H1 (cell line): ENCODE measurements at regions not wholly inside any gene's neighbourhood (a gene's known extent, or its start where the extent isn't known, plus 50 kb on each side); places are given as distances from the start of the nearest gene placed in this dataset.

Source experiments
- CTCF ChIA-PET: fragments of 300-600 bp; sonication (Branson Sonifier 250); formaldehyde crosslinking; loops from one replicate; lab custom pipeline; 2021; ENCODE audit not compliant: partially characterized antibody; lab: Charles Lee
- POLR2A ChIA-PET: fragments of 300-600 bp; sonication (Branson Sonifier 250); formaldehyde crosslinking; loops from one replicate; lab custom pipeline; 2021; ENCODE audit warnings: inconsistent platforms; ENCODE audit not compliant: partially characterized antibody; lab: Charles Lee
- DNase-seq, 2 experiments: peaks; one replicate each; pipeline versions ENCODE4 v3.0.0 to v3.0.0-alpha.2; 2010 to 2022; ENCODE audit warnings: low spot score in 2 of 2, low read depth in 1 of 2, mixed read lengths in 1 of 2
- FAIRE-seq: peaks from 2 replicates; lab custom pipeline; 2011; peaks lifted over from hg19 to GRCh38; lab: Jason Lieb, UNC
- H2AFZ ChIP-seq: 2 replicates; pipeline ENCODE4 v1.8.1; 2012; ENCODE audit warnings: low read length, inconsistent platforms
- H2AK5ac ChIP-seq: 2 replicates; pipeline ENCODE4 v1.6.1; 2013; ENCODE audit warnings: low read depth, low read length
- H2BK120ac ChIP-seq: replicated peaks from 2 replicates; pipeline ENCODE3; 2013; ENCODE audit warnings: low read depth, low read length, inconsistent platforms
- H2BK12ac ChIP-seq: 2 replicates; pipeline ENCODE4 v1.6.1; 2013; ENCODE audit warnings: low read depth, low read length
- H2BK15ac ChIP-seq: 2 replicates; pipeline ENCODE4 v1.6.1; 2013; ENCODE audit warnings: low read length
- H2BK20ac ChIP-seq: 2 replicates; pipeline ENCODE4 v1.6.1; 2013; ENCODE audit warnings: low read length
- H2BK5ac ChIP-seq: 2 replicates; pipeline ENCODE4 v1.6.1; 2013; ENCODE audit warnings: low read depth, low read length
- H3K14ac ChIP-seq: 2 replicates; pipeline ENCODE4 v1.6.1; 2013; ENCODE audit warnings: inconsistent platforms; ENCODE audit not compliant: insufficient read length
- H3K18ac ChIP-seq: 2 replicates; pipeline ENCODE4 v1.6.1; 2013; ENCODE audit warnings: low read length; ENCODE audit errors: extremely low read depth
- H3K23ac ChIP-seq: 2 replicates; pipeline ENCODE4 v1.6.1; 2013; ENCODE audit warnings: inconsistent platforms; ENCODE audit not compliant: insufficient read length
- H3K23me2 ChIP-seq: 2 replicates; pipeline ENCODE4 v1.6.1; 2013; ENCODE audit warnings: low read depth, low read length
- H3K27ac ChIP-seq: 2 replicates; pipeline ENCODE4 v1.6.1; 2011; ENCODE audit warnings: low read depth, low read length, inconsistent platforms
- H3K27me3 ChIP-seq, 4 experiments: replicated peaks in 1 of 4; 1 replicate in 1 of 4; 2 replicates in 3 of 4; pipeline versions ENCODE4 v1.6.1 to v1.8.1; 2011 to 2013; ENCODE audit warnings: low read length in 3 of 4, mild to moderate bottlenecking in 3 of 4, inconsistent platforms in 2 of 4, mixed read lengths in 2 of 4, moderate library complexity in 1 of 4; ENCODE audit not compliant: control insufficient read depth in 3 of 4, insufficient read depth in 3 of 4; ENCODE audit errors: extremely low read depth in 1 of 4
- H3K36me3 ChIP-seq, 4 experiments: 2 replicates each; pipeline versions ENCODE4 v1.6.1 to v1.8.1; 2011 to 2013; ENCODE audit warnings: mild to moderate bottlenecking in 4 of 4, low read length in 3 of 4, moderate library complexity in 2 of 4, control low read depth in 1 of 4, inconsistent platforms in 1 of 4; ENCODE audit not compliant: insufficient read depth in 4 of 4, control insufficient read depth in 2 of 4
- H3K4ac ChIP-seq: replicated peaks from 2 replicates; pipeline ENCODE3; 2013; ENCODE audit warnings: low read length, low read depth, mixed read lengths, inconsistent platforms; ENCODE audit not compliant: insufficient read length
- H3K4me1 ChIP-seq, 4 experiments: replicated peaks in 1 of 4; 1 replicate in 1 of 4; 2 replicates in 3 of 4; pipeline versions ENCODE4 v1.6.1 to v1.8.1; 2011 to 2013; ENCODE audit warnings: low read length in 3 of 4, inconsistent platforms in 2 of 4, mixed read lengths in 1 of 4; ENCODE audit not compliant: insufficient read depth in 4 of 4, control insufficient read depth in 3 of 4
- H3K4me2 ChIP-seq, 2 experiments: 2 replicates each; pipeline versions ENCODE4 v1.6.1 to v1.8.1; 2011 to 2013; ENCODE audit warnings: low read depth in 2 of 2, low read length in 2 of 2, control low read depth in 1 of 2, inconsistent platforms in 1 of 2, mild to moderate bottlenecking in 1 of 2; ENCODE audit not compliant: insufficient read depth in 1 of 2
- H3K4me3 ChIP-seq, 4 experiments: fragments of 200-600, 300-600 bp in 1 of 4; sonication (generic), shearing (Covaris generic), sonication (Bioruptor Twin) in 1 of 4; 2 replicates each; pipeline versions ENCODE4 v1.5.1 to v1.8.1; 2011 to 2016; ENCODE audit warnings: low read length in 4 of 4, low read depth in 3 of 4, control low read depth in 2 of 4, inconsistent platforms in 2 of 4, mild to moderate bottlenecking in 2 of 4, mixed read lengths in 1 of 4, moderate library complexity in 1 of 4; ENCODE audit not compliant: insufficient read depth in 2 of 4; ENCODE audit errors: extremely low read depth in 1 of 4
- H3K56ac ChIP-seq: replicated peaks from 2 replicates; pipeline ENCODE3; 2013; ENCODE audit warnings: low read depth, mild to moderate bottlenecking, mixed read lengths, low read length, inconsistent platforms; ENCODE audit not compliant: insufficient read length
- H3K79me1 ChIP-seq: 2 replicates; pipeline ENCODE4 v1.6.1; 2013; ENCODE audit warnings: low read depth, low read length, control low read depth
- H3K79me2 ChIP-seq, 2 experiments: 2 replicates each; pipeline versions ENCODE4 v1.6.1 to v1.8.1; 2012 to 2013; ENCODE audit warnings: low read length in 2 of 2, mild to moderate bottlenecking in 2 of 2, inconsistent platforms in 1 of 2; ENCODE audit not compliant: insufficient read depth in 2 of 2, control insufficient read depth in 1 of 2
- H3K9ac ChIP-seq, 4 experiments: replicated peaks in 1 of 4; 1 replicate in 1 of 4; 2 replicates in 3 of 4; pipeline versions ENCODE4 v1.6.1 to v1.8.1; 2011 to 2013; ENCODE audit warnings: low read depth in 3 of 4, low read length in 3 of 4, control low read depth in 2 of 4, mild to moderate bottlenecking in 2 of 4, moderate library complexity in 2 of 4, inconsistent platforms in 1 of 4; ENCODE audit errors: extremely low read depth in 1 of 4
- H3K9me3 ChIP-seq, 2 experiments: 2 replicates each; pipeline versions ENCODE4 v1.6.1 to v1.8.1; 2012 to 2013; ENCODE audit warnings: mild to moderate bottlenecking in 2 of 2, moderate library complexity in 2 of 2, control low read depth in 1 of 2, inconsistent platforms in 1 of 2, low read depth in 1 of 2, low read length in 1 of 2, mixed read lengths in 1 of 2; ENCODE audit not compliant: insufficient read depth in 2 of 2
- H4K20me1 ChIP-seq, 2 experiments: replicated peaks in 1 of 2; 2 replicates each; pipeline versions ENCODE3 to v1.8.1; 2011 to 2013; ENCODE audit warnings: inconsistent platforms in 2 of 2, low read length in 2 of 2, mild to moderate bottlenecking in 1 of 2; ENCODE audit not compliant: insufficient read depth in 2 of 2, control insufficient read depth in 1 of 2
- H4K5ac ChIP-seq: 2 replicates; pipeline ENCODE4 v1.6.1; 2013; ENCODE audit warnings: low read length, low read depth, mixed read lengths, inconsistent platforms; ENCODE audit not compliant: insufficient read length
- H4K8ac ChIP-seq: 2 replicates; pipeline ENCODE4 v1.8.0; 2013; ENCODE audit warnings: mild to moderate bottlenecking, moderate library complexity, low read length, inconsistent platforms; ENCODE audit not compliant: insufficient read depth; ENCODE audit errors: extremely low read depth
- H4K91ac ChIP-seq: replicated peaks from 2 replicates; pipeline ENCODE3; 2013; ENCODE audit warnings: low read length, mixed read lengths, inconsistent platforms; ENCODE audit not compliant: insufficient read length
- EZH2 ChIP-seq: fragments of 200-600 bp; sonication (generic); IDR thresholded peaks from 2 replicates; pipeline ENCODE4 v1.7.1; 2012; ENCODE audit warnings: low read depth, mild to moderate bottlenecking, moderate library complexity, low read length, inconsistent platforms; ENCODE audit not compliant: severe bottlenecking
- FOSL1 ChIP-seq: IDR thresholded peaks from 2 replicates; pipeline ENCODE4 v1.6.1; 2011; ENCODE audit warnings: mild to moderate bottlenecking, low read depth, low read length, moderate library complexity; ENCODE audit not compliant: insufficient read depth
- HDAC6 ChIP-seq: IDR thresholded peaks from one replicate; pipeline ENCODE4 v1.7.1; 2012; ENCODE audit warnings: low read depth, mild to moderate bottlenecking, inconsistent platforms, low read length, moderate library complexity
- MAFK ChIP-seq: IDR thresholded peaks from 2 replicates; pipeline ENCODE4 v1.6.1; 2012; ENCODE audit warnings: low read depth, mild to moderate bottlenecking, improper control_type of control experiment, low read length
- SIN3A ChIP-seq, 2 experiments: IDR thresholded peaks in 1 of 2; conservative IDR thresholded peaks in 1 of 2; 2 replicates each; pipeline ENCODE4 v1.6.1; 2011 to 2012; ENCODE audit warnings: low read length in 2 of 2, improper control_type of control experiment in 1 of 2, low read depth in 1 of 2, mild to moderate bottlenecking in 1 of 2
- SIX5 ChIP-seq: IDR thresholded peaks from 2 replicates; pipeline ENCODE4 v1.6.1; 2011; ENCODE audit warnings: mild to moderate bottlenecking, low read depth, low read length
- WGBS, 2 experiments: shearing (Covaris generic) in 1 of 2; methylation state at CpG; one replicate each; pipeline versions ENCODE4 v1.1.6 to v1.1.7; 2013 to 2015; ENCODE audit warnings: low lambda C conversion rate in 2 of 2, mixed read lengths in 2 of 2, inconsistent platforms in 1 of 2, low coverage in 1 of 2, missing lambda C conversion rate in 1 of 2; ENCODE audit not compliant: insufficient replicate concordance in 2 of 2, insufficient coverage in 1 of 2, insufficient read length in 1 of 2; ENCODE audit errors: extremely low coverage in 1 of 2, missing lambda C conversion rate in 1 of 2; 5-methylcytosine and 5-hydroxymethylcytosine counted together

DNA sequence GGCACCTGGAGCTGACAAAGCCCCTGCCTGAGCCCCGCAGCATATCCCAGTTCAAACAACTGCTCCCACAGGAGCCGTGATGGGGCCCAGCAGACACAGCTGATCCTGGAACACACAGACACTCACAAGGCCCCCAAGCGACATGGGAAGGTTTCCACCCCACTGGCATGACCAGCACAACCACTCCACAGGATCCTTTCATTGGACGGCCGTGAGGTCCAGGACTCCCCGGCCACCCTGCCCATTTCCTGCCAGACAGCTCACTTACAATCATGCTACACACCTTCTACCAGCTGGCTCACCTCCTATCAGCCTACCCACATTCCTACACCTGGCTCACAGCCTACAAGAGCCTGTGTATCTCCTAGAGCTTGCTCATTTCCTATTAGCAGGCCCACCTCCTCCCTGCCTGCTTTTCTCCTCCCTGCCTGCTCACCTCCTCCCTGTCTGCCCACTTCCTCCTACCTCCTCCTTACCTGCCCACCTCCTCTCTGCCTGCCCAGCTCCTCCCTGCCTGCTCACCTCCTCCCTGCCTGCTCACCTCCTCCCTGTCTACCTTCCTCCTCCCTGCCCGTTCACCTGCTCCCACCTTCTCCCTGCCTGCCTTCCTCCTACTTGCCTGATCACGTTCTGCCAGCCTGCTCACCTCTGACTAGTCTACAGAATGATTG is 73.9 kb downstream of the MATN1 start:
- Histone ChIP-seq H3K4me1 (peaks cover 0 to 6% (median 4%) of the 10 kb centered on the region in 4 experiments; a peak in 5 of 7 replicates), H3K27ac (no peak overlapping the region), H2AFZ (no peak overlapping the region), H3K18ac (no peak overlapping the region), H3K4me2 (no peak overlapping the region), H2AK5ac (no peak overlapping the region), H4K5ac (no peak overlapping the region), H3K36me3 (no peaks in the 10 kb centered on the region), H4K91ac (no peak overlapping the region), H2BK5ac (peak overlapping the region; percentile 75; the same call in 1 of the 2 replicates), H4K20me1 (no peaks in the 10 kb centered on the region), H3K4ac (no peak overlapping the region), H3K14ac (no peak overlapping the region), H3K79me2 (no peaks in the 10 kb centered on the region), H2BK12ac (peak overlapping the region; percentile 84; the same call in 1 of the 2 replicates), H3K4me3 (no peak overlapping the region), H4K8ac (no peak overlapping the region), H3K23ac (no peak overlapping the region), H2BK120ac (no peak overlapping the region), H3K79me1 (no peaks in the 10 kb centered on the region), H2BK15ac (no peak overlapping the region), H2BK20ac (no peak overlapping the region), H3K9ac (no peak overlapping the region), H3K23me2 (no peaks in the 10 kb centered on the region; the same call in 1 of the 2 replicates), H3K56ac (no peak overlapping the region), H3K27me3 (no peaks in the 10 kb centered on the region), H3K9me3 (no peaks in the 10 kb centered on the region)
- ChIA-PET CTCF (interaction anchor here (1.0 to 1.6 kb wide), 2 partner anchors 10 to 269 kb away, joined by 3 to 4 read pairs; no protein-coding TSS in a partner anchor), POLR2A (interaction anchor here (0.7 kb wide), 1 partner anchor 13 kb away, joined by 3 read pairs; no protein-coding TSS in a partner anchor)
- TF ChIP-seq HDAC6 (no peak), EZH2 (no peak), MAFK (no peak), SIN3A (conservative IDR thresholded peaks at IDR 0.05 in 1 of 2, IDR thresholded peaks at IDR 0.05 in 1 of 2; ENCODE audit: low read depth in 1 of 2, low read length in 2 of 2) (no peak), FOSL1 (no peak), SIX5 (no peak)
- DNase-seq (no peak), FAIRE-seq (no peak)
- WGBS, 2 experiments = 85% methylated on average over 8 of the region's 8 CpGs; no CpG with 5 or more reads in 1 of the 2 experiments
